K562 (cell line): ENCODE measurements at regions not wholly inside any gene's neighbourhood (a gene's known extent, or its start where the extent isn't known, plus 50 kb on each side); places are given as distances from the start of the nearest gene placed in this dataset.

Experiments
- ATAC-seq: fragments of 200-7000 bp; cut with Tn5 transposase; 3 replicates; pipeline ENCODE4 v1.9.1; 2020; ENCODE audit warnings: moderate library complexity
- BruUV-seq: library from RNA; stranded (reverse); fragments of 400-500 nt; replicated peaks from 2 replicates; lab custom pipeline; 2021; lab: Mats Ljungman, UMichigan
- CTCF ChIA-PET: fragments of 300-600 bp; formaldehyde crosslinking; extraction: SDS; loops from one replicate; lab custom pipeline; 2021; ENCODE audit warnings: low intra/inter-chr PET ratio; lab: Yijun Ruan, JAX
- POLR2A ChIA-PET: fragments of 300-600, 350-650 bp; sonication (Branson Sonifier 250); formaldehyde crosslinking; extraction: SDS; loops from one replicate; lab custom pipeline; 2021; ENCODE audit warnings: antibody characterized with exemption, inconsistent platforms; lab: Yijun Ruan, JAX
- DNase-seq, 4 experiments: peaks; one replicate each; pipeline versions ENCODE4 v3.0.0 to v3.0.0-alpha.2; 2011 to 2018; ENCODE audit warnings: low spot score in 3 of 4, mixed read lengths in 3 of 4; ENCODE audit errors: extremely low read depth in 1 of 4
- FAIRE-seq: peaks from 2 replicates; lab custom pipeline; 2011; peaks lifted over from hg19 to GRCh38; lab: Jason Lieb, UNC
- H2AFZ ChIP-seq: 2 replicates; pipeline ENCODE4 v1.6.0; 2011; ENCODE audit warnings: low read depth, low read length, control low read depth, inconsistent platforms
- H3K27ac ChIP-seq: fragments of 200-600 bp; 3 replicates; pipeline ENCODE4 v1.8.0; 2011; ENCODE audit warnings: low read depth, mild to moderate bottlenecking, control low read depth, inconsistent platforms, low read length, moderate library complexity, mixed read lengths; ENCODE audit errors: extremely low read depth
- H3K27me3 ChIP-seq, 2 experiments: fragments of 300-600 bp in 1 of 2; 2 replicates in 1 of 2; 3 replicates in 1 of 2; pipeline versions ENCODE4 v1.6.0 to v1.8.0; 2011; ENCODE audit warnings: inconsistent platforms in 2 of 2, low read length in 2 of 2, mild to moderate bottlenecking in 1 of 2, mixed read lengths in 1 of 2, moderate library complexity in 1 of 2; ENCODE audit not compliant: control insufficient read depth in 2 of 2, insufficient read depth in 2 of 2
- H3K36me3 ChIP-seq: fragments of 300-600 bp; 3 replicates; pipeline ENCODE4 v1.8.0; 2011; ENCODE audit warnings: mild to moderate bottlenecking, low read length, inconsistent platforms; ENCODE audit not compliant: control insufficient read depth, insufficient read depth
- H3K4me1 ChIP-seq, 2 experiments: fragments of 200-600 bp in 1 of 2; replicated peaks in 1 of 2; 2 replicates in 1 of 2; 3 replicates in 1 of 2; pipeline versions ENCODE4 v1.5.1 to v1.8.0; 2011; ENCODE audit warnings: inconsistent platforms in 2 of 2, low read length in 2 of 2, mild to moderate bottlenecking in 1 of 2, mixed read lengths in 1 of 2, moderate library complexity in 1 of 2; ENCODE audit not compliant: control insufficient read depth in 2 of 2, insufficient read depth in 2 of 2
- H3K4me2 ChIP-seq: 2 replicates; pipeline ENCODE4 v1.6.1; 2011; ENCODE audit warnings: low read length, control low read depth, inconsistent platforms, mixed read lengths; ENCODE audit not compliant: insufficient read depth
- H3K4me3 ChIP-seq: fragments of 200-600 bp; sonication (generic), shearing (Covaris generic); 2 replicates; pipeline ENCODE4 v1.5.1; 2016; ENCODE audit warnings: control low read depth, inconsistent platforms
- H3K79me2 ChIP-seq: fragments of 200-600 bp; 3 replicates; pipeline ENCODE4 v1.8.0; 2011; ENCODE audit warnings: low read length, inconsistent platforms; ENCODE audit not compliant: control insufficient read depth, insufficient read depth
- H3K9ac ChIP-seq, 2 experiments: 2 replicates each; pipeline versions ENCODE4 v1.6.0 to v1.6.1; 2011; ENCODE audit warnings: low read depth in 2 of 2, low read length in 2 of 2, control low read depth in 1 of 2, inconsistent platforms in 1 of 2, mild to moderate bottlenecking in 1 of 2, mixed read lengths in 1 of 2; ENCODE audit not compliant: insufficient read depth in 1 of 2
- H3K9me1 ChIP-seq: one replicate; pipeline ENCODE4 v1.6.0; 2011; ENCODE audit warnings: inconsistent platforms, mild to moderate bottlenecking, low read length, moderate library complexity; ENCODE audit not compliant: control insufficient read depth, insufficient read depth
- H3K9me3 ChIP-seq: replicated peaks from 2 replicates; pipeline ENCODE4 v1.5.1; 2011; ENCODE audit warnings: low read depth, low read length, inconsistent platforms; ENCODE audit not compliant: control insufficient read depth, insufficient read depth
- H4K20me1 ChIP-seq: replicated peaks from 2 replicates; pipeline ENCODE4 v1.6.1; 2011; ENCODE audit warnings: low read length, inconsistent platforms, mixed read lengths; ENCODE audit not compliant: control insufficient read depth, insufficient read depth
- ATF4 ChIP-seq: fragments of 450-650 bp; formaldehyde crosslinking; IDR thresholded peaks from 2 replicates; pipeline ENCODE4 v1.4.0; 2022; ENCODE audit warnings: mild to moderate bottlenecking, moderate library complexity
- CBX2 ChIP-seq: fragments of 200-600 bp; sonication (generic); IDR thresholded peaks from one replicate; pipeline ENCODE4 v1.6.1; 2012; ENCODE audit warnings: mild to moderate bottlenecking, low read length, inconsistent platforms; ENCODE audit not compliant: insufficient read depth, poor library complexity, severe bottlenecking
- CBX3 ChIP-seq, 2 experiments: IDR thresholded peaks; 1 replicate in 1 of 2; 2 replicates in 1 of 2; pipeline ENCODE4 v1.6.1; 2012; ENCODE audit warnings: inconsistent platforms in 2 of 2, low read length in 2 of 2, borderline replicate concordance in 1 of 2, control low read depth in 1 of 2
- CBX5 ChIP-seq: IDR thresholded peaks from 2 replicates; pipeline ENCODE4 v1.6.1; 2014; ENCODE audit warnings: low read depth, borderline replicate concordance
- ELF4 ChIP-seq: fragments of 450-650 bp; formaldehyde crosslinking; IDR thresholded peaks from 2 replicates; pipeline ENCODE4 v1.4.0; 2022; ENCODE audit warnings: missing genetic modification characterization
- EWSR1 ChIP-seq: fragments of 450-650 bp; IDR thresholded peaks from 2 replicates; pipeline ENCODE4 v1.6.1; 2018; ENCODE audit warnings: borderline replicate concordance, mild to moderate bottlenecking, low read depth, moderate library complexity; ENCODE audit not compliant: partially characterized antibody
- HDAC1 ChIP-seq, 2 experiments: fragments of 450-650 bp; IDR thresholded peaks; 2 replicates each; pipeline ENCODE4 v1.6.1; 2016 to 2017; ENCODE audit warnings: inconsistent platforms in 1 of 2, mild to moderate bottlenecking in 1 of 2, moderate library complexity in 1 of 2
- HDAC8 ChIP-seq: fragments of 450-650 bp; IDR thresholded peaks from 2 replicates; pipeline ENCODE4 v1.6.1; 2016; ENCODE audit warnings: mild to moderate bottlenecking, missing genetic modification characterization, moderate library complexity, missing compliant biosample characterization
- LCOR ChIP-seq: sonication (generic); formaldehyde crosslinking; IDR thresholded peaks from 2 replicates; pipeline ENCODE4 v1.8.0; 2022; ENCODE audit warnings: mild to moderate bottlenecking, missing genetic modification reagents
- NCOA1 ChIP-seq: fragments of 450-650 bp; IDR thresholded peaks from 2 replicates; pipeline ENCODE4 v1.6.1; 2016; ENCODE audit warnings: low read depth
- NFE2 ChIP-seq: IDR thresholded peaks from 2 replicates; pipeline ENCODE4 v1.6.1; 2014; ENCODE audit warnings: antibody characterized with exemption, low read depth
- POLR2B ChIP-seq: fragments of 450-650 bp; IDR thresholded peaks from 2 replicates; pipeline ENCODE4 v1.6.1; 2018; ENCODE audit warnings: low read depth; ENCODE audit not compliant: partially characterized antibody
- RFX7 ChIP-seq: fragments of 250-450 bp; sonication (Bioruptor Pico); IDR thresholded peaks from 2 replicates; pipeline ENCODE4 v1.5.1; 2021; ENCODE audit warnings: mild to moderate bottlenecking
- SIN3B ChIP-seq: fragments of 450-650 bp; IDR thresholded peaks from 2 replicates; pipeline ENCODE4 v1.6.1; 2017; ENCODE audit warnings: low read depth, mild to moderate bottlenecking, moderate library complexity
- ZNF696 ChIP-seq: fragments of 250-450 bp; sonication (Bioruptor Pico); conservative IDR thresholded peaks from 2 replicates; pipeline ENCODE4 v1.4.0; 2020; ENCODE audit warnings: mild to moderate bottlenecking, moderate library complexity
- WGBS: fragments of 100-300 bp; shearing (Covaris generic); methylation state at CpG from one replicate; pipeline ENCODE4 v1.1.6; 2016; ENCODE audit warnings: low coverage, mixed read lengths; ENCODE audit not compliant: insufficient coverage; ENCODE audit errors: missing lambda C conversion rate; 5-methylcytosine and 5-hydroxymethylcytosine counted together
- in situ Hi-C: fragments of 300-500 bp; cut with MboI; formaldehyde crosslinking; loops from 4 replicates; pipeline ENCODE4 v1.15.0; 2018; ENCODE audit warnings: inconsistent platforms, mixed read lengths
- intact Hi-C: fragments of 100-400 bp; cut with micrococcal nuclease; formaldehyde crosslinking; loops from 2 replicates; pipeline ENCODE4 v1.14.2; 2022
- TF ChIP-seq, protein P1 (sequence below): sonication (generic); formaldehyde crosslinking; IDR thresholded peaks from 2 replicates; pipeline ENCODE4 v1.8.1; 2022; ENCODE audit warnings: missing genetic modification reagents
- TF ChIP-seq, protein P2 (sequence below), 2 experiments: fragments of 150-350 bp in 1 of 2; IDR thresholded peaks; 2 replicates each; pipeline ENCODE4 v1.6.1; 2012 to 2016; ENCODE audit warnings: low read depth in 2 of 2, low read length in 2 of 2, mild to moderate bottlenecking in 1 of 2, moderate library complexity in 1 of 2
- TF ChIP-seq, protein P3 (sequence below): fragments of 450-650 bp; formaldehyde crosslinking; IDR thresholded peaks from 2 replicates; pipeline ENCODE4 v1.4.0; 2020; ENCODE audit warnings: mild to moderate bottlenecking, moderate library complexity

DNA sequence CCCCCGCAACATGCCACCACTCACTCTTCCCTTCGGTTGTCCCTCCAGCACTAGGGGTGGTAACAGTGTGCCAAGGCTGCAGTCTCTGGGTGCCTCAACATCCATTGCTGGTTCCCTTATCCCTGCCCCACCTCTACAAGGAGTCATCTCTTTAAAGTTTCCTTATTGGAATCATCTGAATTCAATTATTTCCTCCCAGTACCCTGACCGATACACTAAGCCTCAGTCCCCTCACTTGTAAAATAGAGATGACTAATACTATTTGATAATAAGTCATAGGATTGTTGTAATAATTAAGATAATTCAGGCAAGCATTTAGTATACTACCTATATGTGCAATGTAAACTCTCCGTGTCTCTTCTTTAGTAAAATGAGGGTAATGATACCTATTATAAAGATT lies 352.5 kb downstream of the ENC1 start:
- Histone ChIP-seq H3K4me3 (no peak overlapping the region), H2AFZ (no peak overlapping the region), H3K9me1 (no peaks in the 10 kb centered on the region), H3K9ac (no peak overlapping the region), H3K27me3 (no peaks in the 10 kb centered on the region), H3K27ac (no peak overlapping the region), H3K79me2 (no peaks in the 10 kb centered on the region), H3K9me3 (no peaks in the 10 kb centered on the region), H3K36me3 (no peaks in the 10 kb centered on the region), H4K20me1 (no peaks in the 10 kb centered on the region), H3K4me2 (no peak overlapping the region), H3K4me1 (no peaks in the 10 kb centered on the region)
- intact Hi-C loops: no loop called here
- ChIA-PET POLR2A (no interaction called here), CTCF (no interaction called here)
- BruUV-seq: no TSS peak
- FAIRE-seq (no peak), ATAC-seq (no peak), DNase-seq (no peak)
- 1% methylated on average over 4 of the region's 4 CpGs for WGBS
- in situ Hi-C loops: no loop called here
- TF ChIP-seq LCOR (CRISPR knock-in tag) (no peak), ELF4 (CRISPR knock-in tag) (no peak), CBX3 (IDR thresholded peaks at IDR 0.05; ENCODE audit: borderline replicate concordance in 1 of 2, low read length in 2 of 2) (no peak), POLR2B (no peak), CBX2 (no peak), EWSR1 (no peak), NFE2 (no peak), HDAC8 (tag) (no peak), NCOA1 (no peak), HDAC1 (IDR thresholded peaks at IDR 0.05) (no peak), CBX5 (no peak), SIN3B (no peak), ATF4 (CRISPR knock-in tag) (no peak), RFX7 (CRISPR knock-in tag) (no peak), ZNF696 (CRISPR knock-in tag) (no peak)
- TF ChIP-seq, protein P1, sequence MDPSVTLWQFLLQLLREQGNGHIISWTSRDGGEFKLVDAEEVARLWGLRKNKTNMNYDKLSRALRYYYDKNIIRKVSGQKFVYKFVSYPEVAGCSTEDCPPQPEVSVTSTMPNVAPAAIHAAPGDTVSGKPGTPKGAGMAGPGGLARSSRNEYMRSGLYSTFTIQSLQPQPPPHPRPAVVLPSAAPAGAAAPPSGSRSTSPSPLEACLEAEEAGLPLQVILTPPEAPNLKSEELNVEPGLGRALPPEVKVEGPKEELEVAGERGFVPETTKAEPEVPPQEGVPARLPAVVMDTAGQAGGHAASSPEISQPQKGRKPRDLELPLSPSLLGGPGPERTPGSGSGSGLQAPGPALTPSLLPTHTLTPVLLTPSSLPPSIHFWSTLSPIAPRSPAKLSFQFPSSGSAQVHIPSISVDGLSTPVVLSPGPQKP: no peak
- TF ChIP-seq, protein P2, sequence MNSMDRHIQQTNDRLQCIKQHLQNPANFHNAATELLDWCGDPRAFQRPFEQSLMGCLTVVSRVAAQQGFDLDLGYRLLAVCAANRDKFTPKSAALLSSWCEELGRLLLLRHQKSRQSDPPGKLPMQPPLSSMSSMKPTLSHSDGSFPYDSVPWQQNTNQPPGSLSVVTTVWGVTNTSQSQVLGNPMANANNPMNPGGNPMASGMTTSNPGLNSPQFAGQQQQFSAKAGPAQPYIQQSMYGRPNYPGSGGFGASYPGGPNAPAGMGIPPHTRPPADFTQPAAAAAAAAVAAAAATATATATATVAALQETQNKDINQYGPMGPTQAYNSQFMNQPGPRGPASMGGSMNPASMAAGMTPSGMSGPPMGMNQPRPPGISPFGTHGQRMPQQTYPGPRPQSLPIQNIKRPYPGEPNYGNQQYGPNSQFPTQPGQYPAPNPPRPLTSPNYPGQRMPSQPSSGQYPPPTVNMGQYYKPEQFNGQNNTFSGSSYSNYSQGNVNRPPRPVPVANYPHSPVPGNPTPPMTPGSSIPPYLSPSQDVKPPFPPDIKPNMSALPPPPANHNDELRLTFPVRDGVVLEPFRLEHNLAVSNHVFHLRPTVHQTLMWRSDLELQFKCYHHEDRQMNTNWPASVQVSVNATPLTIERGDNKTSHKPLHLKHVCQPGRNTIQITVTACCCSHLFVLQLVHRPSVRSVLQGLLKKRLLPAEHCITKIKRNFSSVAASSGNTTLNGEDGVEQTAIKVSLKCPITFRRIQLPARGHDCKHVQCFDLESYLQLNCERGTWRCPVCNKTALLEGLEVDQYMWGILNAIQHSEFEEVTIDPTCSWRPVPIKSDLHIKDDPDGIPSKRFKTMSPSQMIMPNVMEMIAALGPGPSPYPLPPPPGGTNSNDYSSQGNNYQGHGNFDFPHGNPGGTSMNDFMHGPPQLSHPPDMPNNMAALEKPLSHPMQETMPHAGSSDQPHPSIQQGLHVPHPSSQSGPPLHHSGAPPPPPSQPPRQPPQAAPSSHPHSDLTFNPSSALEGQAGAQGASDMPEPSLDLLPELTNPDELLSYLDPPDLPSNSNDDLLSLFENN (IDR thresholded peaks at IDR 0.05; ENCODE audit: low read depth in 2 of 2, low read length in 2 of 2): no peak
- TF ChIP-seq, protein P3, sequence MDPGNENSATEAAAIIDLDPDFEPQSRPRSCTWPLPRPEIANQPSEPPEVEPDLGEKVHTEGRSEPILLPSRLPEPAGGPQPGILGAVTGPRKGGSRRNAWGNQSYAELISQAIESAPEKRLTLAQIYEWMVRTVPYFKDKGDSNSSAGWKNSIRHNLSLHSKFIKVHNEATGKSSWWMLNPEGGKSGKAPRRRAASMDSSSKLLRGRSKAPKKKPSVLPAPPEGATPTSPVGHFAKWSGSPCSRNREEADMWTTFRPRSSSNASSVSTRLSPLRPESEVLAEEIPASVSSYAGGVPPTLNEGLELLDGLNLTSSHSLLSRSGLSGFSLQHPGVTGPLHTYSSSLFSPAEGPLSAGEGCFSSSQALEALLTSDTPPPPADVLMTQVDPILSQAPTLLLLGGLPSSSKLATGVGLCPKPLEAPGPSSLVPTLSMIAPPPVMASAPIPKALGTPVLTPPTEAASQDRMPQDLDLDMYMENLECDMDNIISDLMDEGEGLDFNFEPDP (CRISPR knock-in tag): no peak
